Fibroblast of skin of back (primary cell): ENCODE measurements at regions not wholly inside any gene's neighbourhood (a gene's known extent, or its start where the extent isn't known, plus 50 kb on each side); places are given as distances from the start of the nearest gene placed in this dataset.
"Not testable (repeated sequence)": the region's sequence is repeated elsewhere in the genome, so short reads cannot be mapped to it uniquely, and the experiment has no call there.

Experiments used
- DNase-seq: peaks from one replicate; pipeline ENCODE4 v3.0.0-alpha.2; 2013

DNA sequence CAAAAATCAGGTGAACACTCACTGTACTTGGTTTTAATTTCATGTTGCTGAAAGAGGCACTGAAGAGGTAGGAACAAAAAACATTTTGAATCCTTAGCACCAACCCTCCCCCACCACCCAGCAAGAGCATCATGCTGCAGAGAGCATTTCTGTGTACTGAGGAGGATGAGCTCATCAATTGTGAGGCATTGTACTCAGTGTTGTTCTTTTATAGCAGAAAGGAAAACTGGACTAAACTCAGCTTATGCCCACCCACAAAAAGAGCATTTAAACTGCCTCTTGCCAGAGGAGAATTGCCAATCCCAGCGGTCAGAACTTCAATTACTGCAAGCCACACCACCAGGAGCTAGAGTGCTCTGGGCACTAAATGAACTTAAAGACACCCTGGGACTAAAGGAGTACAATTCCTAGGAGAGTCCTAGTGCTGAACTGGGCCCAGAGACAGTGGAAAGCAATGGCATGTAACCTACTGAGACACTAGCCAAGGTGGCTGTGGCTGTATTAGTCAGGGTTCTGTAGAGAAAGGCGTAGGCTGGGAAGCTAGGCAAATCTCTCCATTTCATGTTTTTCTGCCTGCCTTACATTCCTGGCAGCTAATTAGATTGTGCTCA lies 280.7 kb upstream of the KLHL4 start:
- no peak for DNase-seq

DNA sequence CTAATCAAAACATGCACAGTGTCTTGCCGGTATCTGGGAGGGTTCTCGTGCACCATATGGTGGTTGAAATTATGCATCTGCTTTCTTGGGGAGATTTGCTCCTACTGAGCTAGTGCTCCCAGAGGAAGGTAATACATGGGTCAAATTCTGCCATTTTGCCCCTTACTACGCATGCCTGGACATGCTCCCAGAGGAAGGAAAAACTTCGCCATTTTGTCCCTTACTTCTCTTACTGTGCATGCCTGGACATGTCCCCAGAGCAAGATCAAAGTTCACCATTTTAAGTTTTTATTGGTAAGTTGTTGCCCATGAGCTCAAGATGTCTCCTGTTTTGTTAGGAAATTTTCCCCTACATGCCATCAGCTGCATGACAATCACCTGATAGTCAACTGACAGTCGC lies 252.1 kb upstream of the KLHL4 start:
- DNase-seq, result no peak

DNA sequence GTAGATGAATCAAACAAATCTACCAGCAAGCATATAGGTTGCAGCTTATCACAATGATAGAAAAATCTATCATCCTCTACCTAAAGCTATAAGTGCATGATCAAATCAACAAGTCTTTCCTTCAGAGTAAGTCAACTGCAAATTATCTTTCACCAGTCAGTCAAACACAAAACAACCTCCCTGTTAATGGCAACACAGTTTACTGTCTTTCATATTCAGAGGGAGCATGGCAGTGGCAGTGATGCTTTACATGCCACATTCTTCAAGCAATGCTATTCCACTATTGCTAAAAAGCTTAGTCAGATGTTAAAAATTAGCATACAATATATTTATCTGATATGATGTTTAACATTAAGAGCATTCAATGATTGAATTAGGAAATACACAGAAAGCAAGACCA lies 245.1 kb upstream of the KLHL4 start:
- no peak for DNase-seq

DNA sequence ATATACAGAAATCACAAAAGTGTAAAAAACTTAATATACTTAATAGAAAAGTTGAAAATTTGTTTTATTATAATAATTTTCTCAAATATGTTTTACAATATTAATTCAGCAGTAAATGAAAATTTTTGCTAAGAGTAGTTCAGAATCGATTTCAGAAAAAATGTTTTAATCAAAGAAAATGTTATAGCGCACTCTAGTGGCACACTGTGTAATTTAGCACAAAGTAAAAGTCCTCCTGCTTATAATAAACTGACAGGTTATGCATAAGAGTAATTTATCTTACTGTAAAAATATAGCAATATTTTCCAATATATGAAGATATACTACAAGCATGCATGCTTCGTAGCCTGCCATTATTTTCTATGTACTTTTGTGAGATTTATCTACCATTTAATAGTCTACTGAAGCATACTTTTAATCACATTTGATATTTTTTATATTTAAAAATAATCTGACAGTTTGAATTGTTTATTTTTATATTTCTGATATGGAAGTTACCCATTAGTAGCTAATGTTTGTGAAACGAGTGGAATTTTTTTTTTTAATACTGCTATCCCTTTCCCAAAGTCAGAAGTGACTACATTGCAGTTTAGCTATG lies 217.9 kb upstream of the KLHL4 start:
- peak; percentile 0 for DNase-seq

DNA sequence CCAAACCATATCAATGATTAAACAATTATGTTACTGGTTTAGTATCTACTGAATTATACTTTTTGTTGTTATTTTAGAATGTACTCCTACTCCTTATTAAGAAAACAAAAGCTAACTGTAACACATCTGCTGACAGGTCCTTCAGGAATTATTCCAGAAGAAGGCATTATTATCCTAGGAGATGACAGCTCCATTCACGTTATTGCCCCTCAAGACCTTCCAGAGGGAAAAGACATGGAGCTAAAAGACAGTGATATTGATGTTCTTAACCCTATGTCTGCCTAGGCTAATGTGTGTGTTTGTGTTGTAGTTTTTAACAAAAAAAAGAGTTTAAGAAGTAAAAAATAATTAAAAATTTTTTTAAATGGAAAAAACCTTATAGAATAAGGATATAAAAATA lies 206.8 kb upstream of the KLHL4 start:
- DNase-seq, result no peak

DNA sequence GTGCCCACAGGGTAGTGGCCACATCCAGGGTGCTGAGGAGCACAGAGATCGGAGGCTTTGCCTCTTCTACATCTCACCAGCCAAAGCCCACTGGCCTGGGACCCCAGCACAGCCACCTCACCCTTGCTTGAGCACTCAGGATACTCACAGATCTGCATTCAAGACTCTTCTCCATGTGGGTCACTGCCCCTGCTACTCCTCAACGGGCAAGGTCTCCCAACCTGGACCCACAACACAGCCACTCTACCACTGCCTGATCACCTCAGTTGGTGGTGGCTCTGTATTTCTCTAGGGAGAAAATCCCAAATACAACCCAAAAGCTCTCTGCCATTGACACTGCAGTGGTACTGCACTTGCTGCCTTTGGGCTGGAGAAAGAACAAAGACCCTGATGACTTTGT lies 190.3 kb upstream of the KLHL4 start:
- DNase-seq, result no peak

DNA sequence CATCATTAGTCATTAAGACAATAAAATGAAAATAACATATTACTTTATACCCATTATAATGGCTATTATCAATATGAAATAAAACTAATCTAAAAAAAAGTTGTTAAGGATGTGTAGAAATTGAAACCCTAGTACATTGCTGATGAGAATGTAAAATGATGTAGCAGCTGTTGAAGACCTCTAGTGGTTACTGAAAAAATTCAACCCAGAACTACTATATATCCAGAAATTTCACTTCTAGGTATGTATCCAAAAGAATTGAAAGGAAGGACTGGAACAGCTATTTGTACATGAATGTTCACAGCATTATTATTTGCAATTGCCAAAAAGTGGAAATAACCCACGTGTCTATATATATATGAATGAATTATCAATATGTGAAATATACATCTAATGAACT lies 180.3 kb upstream of the KLHL4 start:
- no peak for DNase-seq

DNA sequence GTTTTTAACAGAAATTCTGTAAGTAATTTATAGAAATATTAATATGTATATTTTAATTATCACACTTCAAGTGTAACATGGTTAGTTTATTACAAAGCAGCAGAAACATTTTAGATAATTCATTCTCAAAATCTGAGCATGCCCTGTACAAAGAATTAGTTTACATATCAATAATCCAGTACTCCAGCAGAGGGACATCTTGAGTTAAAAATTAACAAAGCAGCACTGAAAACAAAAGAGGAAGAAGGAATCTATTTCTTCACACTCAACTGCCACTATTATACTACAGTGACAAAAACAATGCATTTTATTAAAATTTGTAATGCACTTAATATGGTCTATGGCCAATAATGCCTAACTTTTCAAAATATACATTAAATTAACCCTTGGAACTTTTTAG lies 179.1 kb upstream of the KLHL4 start:
- DNase-seq, result peak; percentile 1

DNA sequence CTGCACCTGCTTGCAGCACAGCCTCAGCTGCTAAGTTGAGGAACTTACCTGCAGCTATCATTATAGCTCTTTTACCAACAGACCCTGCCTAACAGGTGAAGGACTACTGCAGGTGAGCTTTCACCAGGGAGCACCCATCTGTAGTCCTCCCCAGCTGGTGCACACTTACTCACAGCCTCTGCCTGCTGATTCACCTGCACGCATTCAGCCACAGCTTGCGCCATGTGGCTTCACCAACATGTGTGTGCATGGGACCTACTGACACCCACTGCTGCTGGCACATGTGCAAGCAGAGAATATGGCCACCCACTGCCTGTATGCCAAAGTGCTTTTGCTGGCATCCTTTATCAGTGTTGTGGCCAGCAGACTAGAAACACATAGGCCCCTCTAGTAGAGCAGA lies 146.7 kb upstream of the KLHL4 start:
- no peak for DNase-seq

DNA sequence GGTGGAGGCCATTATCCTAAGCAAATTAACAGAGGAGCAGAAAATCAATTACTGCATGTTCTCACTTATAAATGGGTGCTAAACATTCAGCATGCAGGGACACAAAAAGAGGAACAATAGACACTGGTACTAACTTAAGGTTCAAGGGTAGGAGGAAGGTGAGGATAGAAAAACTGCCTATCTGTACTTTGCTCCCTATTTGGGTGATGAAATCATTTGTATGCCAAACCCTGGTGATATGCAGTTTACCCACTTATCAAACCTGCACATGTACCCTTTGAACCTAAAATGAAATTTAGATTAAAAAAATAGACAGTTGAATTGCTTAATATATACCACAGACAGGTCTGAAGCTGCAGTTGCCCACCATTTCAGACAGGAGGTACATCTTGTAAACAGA lies 143.3 kb upstream of the KLHL4 start:
- DNase-seq, result no peak

DNA sequence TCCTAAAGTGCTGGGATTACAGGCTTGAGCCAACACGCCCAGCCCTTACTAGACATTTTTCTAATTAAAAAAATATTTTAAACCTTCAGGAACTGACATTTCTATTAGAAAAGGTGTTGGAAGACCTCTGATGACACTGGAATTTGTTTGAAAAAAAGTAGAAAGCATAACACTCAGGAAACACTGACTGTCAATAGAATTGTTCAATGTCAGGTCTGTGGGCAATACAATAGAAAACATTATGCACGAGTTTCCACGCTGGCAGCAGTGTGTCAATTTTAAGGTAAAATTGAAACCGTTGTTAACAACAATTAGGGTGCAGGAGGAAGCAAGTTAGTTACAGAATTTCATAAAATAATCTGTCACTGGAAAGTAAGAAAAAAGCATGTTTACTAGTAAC lies 140.7 kb upstream of the KLHL4 start:
- no peak for DNase-seq

DNA sequence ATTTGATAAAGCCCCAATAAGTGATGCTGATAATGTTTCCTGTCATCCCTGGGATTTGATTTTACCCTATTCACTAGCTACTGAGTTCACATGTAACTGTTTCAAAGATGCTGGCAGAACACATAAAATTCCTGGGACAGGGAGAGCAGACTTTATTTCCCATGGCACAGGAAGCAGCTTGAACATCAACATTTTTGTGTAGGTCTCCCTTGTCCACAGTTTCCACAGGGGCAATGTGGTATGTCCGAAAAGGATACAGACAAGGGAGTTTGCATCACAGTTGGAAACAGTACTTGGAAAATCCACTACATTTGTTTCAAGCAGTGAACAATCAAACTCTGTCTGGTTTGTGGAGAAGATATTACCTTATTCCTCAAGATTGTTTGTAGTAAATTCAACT lies 129.2 kb upstream of the KLHL4 start:
- no peak for DNase-seq

DNA sequence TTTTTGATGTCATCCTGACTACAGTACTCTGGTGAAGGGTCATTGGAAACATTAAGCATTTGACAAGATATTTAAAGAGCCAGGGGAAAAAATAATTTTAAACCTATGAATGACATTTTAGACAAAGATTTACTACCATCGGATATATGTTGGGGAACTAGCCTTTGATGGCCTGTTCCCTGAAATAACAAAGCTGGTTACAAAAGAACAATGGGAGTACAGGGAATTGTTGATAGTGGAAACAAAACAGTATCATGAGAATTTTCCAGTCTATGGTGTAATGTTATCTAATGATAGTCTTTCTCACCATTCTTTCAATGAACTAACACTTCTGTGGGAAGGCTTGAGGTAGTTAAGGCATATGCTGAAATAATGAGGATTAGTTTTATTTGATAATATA lies 125.9 kb upstream of the KLHL4 start:
- DNase-seq, result no peak

DNA sequence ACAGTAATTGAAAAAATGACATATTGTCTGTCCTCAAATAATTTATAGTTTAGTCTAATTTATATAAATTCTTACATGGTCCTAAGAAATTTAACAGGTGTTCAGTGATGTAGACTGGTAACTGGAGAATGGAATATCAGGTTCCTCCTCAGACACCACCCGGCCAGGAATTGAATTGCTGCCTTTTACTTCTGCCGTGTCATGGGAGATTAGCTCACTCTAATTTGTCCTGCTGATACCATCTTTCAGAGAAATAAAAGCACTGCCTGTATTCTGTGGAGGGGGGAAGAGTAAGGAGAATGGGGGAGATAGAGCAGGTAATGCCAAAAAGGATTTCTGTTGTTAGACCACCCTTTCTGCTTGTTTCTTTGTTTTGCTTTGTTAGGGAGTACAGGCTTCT lies 125.2 kb upstream of the KLHL4 start:
- no peak for DNase-seq

DNA sequence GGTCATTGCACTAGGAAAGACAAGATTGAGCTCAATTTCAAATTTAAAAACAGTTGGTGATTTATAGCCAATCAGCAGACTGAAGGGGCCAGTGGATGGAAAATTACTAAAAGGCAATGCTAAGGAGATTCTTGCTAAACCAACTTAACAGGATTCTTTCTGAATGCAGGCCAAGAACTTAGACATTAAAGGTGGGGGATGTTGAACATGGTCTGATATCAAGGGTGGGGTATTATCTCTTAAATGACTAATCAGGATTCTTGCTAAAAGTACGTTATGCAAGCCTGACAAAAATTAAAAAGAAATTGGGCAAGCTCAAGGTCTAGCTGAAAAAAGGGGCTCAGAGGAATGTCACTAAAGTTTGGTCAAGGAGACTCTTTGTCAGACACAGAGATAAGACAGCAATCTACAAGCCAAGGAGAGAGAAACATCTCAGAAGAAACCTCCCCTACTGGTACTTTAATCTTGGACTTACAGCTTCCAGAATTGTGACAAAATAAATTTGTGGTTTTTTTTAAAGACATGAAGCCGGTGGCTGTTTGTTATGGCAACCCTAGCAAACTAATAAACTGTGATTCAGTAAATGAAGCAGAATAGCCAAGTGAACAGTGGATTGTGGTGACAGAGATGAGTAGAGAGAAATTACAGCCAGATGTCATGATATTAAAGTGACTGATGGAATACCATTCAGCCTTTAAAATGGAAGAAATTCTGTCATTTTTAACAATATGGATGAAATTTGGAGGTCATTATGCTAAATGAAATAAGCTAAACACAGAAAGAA lies 120.3 kb upstream of the KLHL4 start:
- no peak for DNase-seq

DNA sequence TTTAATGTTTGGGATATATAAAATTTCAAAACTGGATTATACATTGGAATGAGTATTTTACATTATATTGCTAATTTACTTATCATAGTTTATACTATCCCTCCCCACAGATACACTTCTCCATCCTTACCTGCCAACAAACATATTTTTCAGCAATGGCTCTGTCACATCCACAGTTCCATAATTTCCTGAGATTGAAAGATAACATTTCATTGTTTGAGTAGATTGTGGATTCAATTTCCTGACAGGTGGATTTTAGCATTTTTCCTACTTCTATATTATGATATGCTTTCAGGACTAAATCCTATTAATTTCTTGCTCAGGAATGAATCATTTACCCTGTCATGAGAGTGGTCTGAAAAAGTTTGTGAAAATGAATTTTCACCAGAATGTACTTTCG lies 115.3 kb upstream of the KLHL4 start:
- no peak for DNase-seq

DNA sequence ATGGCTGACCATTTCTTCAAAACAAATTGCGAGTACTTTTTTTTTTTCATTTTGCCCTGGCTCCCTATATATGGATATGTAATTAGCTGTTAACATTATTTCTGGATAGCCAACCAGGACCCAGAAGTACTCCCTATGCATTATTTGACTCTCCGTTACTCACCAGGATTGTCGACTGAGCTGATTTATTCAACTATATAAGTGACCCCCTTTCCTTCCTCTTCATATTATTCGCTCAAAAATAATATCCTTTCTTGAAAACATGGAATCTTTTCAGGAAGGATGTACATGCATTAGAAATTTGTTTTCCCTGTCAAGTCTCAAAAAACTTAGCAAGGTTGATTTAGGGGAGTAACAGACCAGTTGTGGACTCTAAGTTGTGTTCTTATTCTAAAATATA lies 114.1 kb upstream of the KLHL4 start:
- DNase-seq, result no peak

DNA sequence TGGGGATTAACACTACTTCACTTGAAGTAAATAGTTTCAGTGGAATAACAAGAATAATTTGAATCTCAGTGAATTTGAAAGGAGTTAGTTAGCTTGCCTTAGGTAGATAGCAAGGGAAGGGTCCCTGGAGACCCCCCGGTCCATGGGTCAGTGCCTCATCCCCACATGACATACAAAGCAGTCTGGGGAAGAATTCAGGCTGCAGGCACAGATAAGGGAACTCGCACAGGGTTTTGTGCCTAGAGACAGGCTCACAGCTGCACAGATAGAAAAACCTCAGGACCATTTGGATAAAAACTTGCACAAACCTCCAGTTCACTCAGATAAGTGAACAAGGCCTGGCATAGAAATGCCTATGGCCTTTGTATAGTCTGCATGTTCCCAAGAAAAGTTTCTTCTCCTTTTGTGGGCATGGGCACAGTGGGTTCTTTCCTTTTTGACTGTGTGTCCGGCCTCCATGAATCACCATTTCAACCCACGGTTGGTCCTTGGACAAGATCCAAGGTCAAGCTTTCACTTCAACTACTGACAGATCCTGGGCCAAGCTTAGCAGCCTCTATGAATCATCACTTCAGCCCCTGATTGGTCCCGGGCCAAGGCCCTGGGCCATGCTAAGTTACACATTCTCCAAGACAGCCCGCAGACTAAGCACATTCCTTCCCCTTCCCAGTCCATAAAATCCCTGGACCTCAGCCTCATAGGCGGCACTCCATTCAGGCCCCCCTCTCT lies 108.3 kb upstream of the KLHL4 start:
- DNase-seq, result peak; percentile 64

DNA sequence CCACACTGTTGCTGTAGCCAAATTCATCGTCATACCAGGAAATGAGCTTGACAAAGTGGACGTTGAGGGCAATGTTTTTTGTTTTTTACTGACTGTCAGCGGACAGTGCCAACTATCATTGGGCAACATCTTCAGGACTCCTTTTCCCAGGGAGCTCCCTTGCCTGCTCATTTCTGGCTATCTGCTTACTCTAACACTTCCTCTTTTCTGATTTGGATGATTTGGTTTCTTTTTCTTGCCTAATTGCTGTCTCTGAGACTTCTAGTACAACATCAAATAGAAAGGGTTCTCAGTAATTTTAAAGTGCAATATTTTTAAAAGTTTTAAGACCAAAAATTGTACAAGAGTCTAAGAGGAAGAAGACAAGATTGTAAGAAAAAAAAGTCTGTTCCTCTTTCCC lies 92.0 kb upstream of the KLHL4 start:
- DNase-seq, result no peak

DNA sequence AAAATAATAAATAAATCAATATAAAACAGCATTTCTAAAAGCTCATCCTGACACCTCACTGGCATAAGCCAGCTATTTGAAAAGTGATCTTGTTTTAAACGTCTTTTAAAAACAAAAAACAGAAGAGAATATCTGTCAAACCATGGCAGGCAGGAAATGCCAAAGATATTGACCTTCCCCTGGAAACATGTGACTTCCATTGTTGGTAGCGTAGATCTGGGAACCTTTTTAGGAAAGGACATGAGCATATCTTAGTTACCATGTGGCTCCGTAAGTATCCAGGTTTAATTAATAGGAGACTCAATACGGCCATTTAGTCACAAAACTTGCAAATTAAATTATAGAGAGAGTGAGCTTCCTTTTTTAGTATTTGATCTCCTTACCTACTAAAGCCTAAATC lies 83.0 kb upstream of the KLHL4 start:
- DNase-seq, result no peak

DNA sequence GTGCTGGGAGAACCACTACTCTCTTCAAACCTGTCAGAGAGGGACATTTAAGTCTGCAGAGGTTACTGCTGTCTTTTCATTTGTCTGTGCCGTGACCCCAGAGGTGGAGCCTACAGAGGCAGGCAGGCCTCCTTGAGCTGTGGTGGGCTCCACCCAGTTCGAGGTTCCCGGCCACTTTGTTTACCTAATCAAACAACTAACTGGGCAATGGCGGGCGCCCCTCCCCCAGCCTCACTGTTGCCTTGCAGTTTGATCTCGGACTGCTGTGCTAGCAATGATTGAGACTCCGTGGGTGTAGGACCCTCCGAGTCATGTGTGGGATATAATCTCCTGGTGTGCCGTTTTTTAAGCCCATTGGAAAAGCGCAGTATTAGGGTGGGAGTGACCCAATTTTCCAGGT lies 69.0 kb upstream of the KLHL4 start:
- not testable (repeated sequence) for DNase-seq

DNA sequence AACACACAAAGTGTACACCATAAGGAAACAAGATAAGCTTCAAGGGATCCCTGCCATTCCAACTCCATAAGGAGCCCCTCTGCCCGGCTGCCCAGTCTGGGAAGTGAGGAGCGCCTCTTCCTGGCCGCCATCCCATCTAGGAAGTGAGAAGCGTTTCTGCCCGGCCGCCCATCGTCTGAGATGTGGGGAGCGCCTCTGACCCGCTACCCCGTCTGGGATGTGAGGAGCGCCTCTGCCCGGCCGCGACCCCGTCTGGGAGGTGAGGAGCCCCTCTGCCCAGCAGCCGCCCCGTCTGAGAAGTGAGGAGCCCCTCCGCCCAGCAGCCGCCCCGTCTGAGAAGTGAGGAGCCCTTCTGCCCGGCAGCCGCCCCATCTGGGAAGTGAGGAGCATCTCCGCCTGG lies 51.8 kb upstream of the KLHL4 start:
- DNase-seq, result not testable (repeated sequence)
